ENCODE measurements at regions not wholly inside any gene's neighbourhood (a gene's known extent, or its start where the extent isn't known, plus 50 kb on each side); places are given as distances from the start of the nearest gene placed in this dataset.

DNA sequence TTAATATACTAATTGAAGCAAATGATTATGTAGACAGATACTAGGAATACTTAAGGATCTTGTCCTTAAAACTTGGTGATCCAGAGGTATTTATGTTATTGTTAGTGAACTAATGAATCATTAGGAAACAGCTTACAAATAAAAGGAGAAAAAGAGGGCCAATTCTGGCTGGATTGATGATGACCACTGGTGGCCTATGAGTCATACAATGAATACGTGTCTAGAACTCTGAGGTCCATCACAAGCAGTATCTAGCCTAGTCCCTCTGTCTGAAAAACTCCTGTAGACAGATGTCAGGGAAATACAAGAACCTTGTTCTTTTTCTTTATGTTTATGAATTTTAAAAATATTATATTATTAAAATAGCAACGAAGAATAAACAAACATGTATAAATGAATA, 51.7 kb upstream of the RTL1 start:
- no peak for DNase-seq (ENCODE audit: low spot score)

DNA sequence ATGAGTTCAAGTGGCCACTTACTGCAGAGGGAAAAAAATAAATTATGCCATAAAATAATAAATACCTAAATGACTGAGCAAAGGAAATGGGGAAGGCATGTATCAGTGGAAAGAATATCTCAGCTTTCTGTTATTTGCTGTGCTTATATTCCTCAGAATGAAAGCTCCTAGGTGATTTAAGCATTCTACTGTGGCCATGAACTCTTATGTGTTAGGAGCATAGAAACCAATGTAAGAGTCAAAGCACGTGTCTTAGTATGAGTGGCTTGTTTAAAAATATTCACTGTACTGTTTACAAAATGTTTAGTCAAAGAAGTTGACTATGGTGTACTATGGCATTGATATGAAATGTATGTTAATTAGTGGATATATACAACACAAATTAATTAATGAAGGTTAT, 59.0 kb upstream of the RTL1 start:
- no peak for DNase-seq (ENCODE audit: low spot score)

DNA sequence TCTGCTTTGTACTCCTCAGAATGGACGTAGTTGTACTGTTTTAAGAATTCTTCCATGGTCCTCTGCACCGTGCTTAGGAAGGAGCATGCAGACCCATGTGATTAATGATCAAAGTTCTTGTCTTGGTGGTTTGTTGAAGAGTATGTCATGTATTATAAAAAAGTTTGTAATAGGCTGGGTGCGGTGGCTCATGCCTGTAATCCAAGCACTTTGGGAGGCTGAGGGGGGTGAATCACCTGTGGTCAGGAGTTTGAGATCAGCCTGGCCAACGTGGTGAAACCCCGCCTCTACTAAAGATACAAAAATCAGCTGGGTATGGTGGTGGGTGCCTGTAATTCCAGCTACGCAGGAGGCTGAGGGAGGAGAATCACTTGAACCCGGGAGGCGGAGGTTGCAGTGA, 61.8 kb upstream of the RTL1 start:
- no peak for DNase-seq (ENCODE audit: low spot score)

DNA sequence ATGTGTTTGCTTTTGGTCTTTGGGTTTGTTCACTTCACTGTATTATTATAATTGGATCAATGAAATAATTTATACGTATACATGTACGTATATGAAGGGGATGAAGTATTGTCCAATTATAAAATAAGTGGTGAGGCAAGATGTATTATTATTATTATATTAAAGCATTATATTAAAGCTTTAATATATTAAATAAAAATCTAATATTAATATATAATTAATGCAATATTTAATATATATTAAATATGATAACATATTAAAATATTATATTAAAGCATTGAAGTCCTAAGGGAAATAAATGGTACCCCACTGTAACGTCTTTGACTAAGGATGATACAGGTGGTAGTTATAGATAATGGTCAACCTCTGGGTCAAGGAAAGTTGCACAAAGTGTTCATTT, 63.7 kb upstream of the RTL1 start:
- no peak for DNase-seq (ENCODE audit: low spot score)

DNA sequence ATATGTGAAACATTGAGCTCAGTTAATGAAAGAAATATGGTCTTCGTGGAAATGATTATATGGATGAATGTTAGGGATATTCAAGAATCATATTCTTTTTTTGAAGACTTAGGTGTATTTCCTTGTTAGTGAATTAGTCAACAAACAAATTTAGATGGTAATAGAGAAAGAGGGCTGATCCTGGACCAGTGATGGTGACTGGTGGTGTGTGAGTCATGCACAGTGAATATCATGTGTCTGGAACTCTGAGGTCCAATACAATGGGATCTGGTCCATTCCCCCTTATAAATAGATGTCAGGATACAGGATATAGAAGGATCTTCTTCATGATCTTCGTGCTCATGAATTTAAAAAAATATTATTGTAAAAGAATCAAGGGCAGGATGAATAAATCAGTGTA, 64.4 kb upstream of the RTL1 start:
- DNase-seq (ENCODE audit: low spot score): no peak

DNA sequence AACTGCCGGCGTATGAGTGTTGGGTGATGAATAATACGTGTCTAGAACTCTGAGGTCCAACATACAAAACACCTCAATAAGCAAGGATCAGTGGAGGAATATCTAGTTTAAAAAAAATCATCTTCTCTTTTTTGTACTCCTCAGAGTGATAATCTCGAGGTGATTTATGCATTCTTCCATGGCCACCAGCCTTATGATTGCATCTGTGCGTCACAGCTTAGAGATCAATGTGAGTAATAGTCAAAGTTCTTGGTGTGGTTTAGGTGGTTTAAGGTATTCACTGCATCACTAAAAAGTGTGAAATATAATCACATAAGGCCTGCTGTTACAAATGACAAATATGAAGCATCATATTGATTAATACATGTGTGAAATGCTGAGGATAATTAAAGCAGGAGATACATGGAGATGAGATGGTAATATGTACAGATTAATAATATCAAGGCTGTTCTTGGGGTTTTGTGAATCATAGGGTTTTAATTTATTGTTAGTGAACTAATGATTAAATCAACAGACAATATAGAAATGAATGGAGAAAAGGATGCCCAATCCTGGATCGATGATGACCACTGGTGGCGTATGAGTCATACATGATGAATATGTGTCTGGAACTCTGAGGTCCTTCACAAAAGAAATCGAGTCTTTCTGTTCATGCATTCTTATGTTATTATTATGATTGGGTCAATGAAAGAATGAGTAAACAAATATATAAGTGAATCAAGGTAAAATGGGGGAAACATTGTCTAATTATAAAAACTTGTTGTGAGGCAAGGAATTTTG, 68.8 kb upstream of the RTL1 start:
- no peak for DNase-seq (ENCODE audit: low spot score)

DNA sequence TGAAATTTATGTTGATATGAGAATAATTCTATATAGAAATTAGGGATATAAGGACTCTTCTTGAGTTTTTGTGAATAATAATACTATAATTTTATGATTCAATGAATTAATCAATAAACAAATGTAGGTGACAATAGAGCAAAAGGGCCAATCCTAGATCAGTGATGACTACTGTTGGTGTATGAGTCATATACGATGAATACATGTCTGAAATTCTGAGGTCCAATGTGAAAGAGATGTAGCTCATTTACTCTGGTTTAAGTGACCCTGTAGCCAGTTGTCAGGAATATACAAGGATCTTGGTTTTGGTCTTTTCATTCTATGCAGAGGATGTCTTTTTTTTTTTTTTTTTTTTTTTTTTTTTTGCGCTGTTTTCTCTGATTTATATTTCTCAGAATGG, 72.1 kb upstream of the RTL1 start:
- no peak for DNase-seq (ENCODE audit: low spot score)

DNA sequence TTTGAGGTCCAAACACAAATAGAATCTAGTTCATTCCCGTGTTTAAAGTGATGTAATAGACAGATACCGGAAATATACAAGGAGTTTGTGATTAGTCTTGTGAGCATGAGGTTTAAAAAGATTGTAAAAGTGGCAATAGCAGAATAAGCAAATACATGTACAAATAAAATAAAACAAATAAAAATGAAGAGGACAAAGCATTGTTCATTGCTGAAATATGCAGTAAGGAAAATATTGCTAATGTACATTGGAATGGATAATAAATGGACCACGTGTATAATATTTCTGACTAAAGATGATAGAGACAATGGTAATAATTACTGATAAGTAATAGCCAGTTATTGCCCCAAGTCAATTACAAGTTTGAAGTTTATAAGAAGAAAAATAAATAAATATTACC, 75.6 kb upstream of the RTL1 start:
- DNase-seq (ENCODE audit: low spot score): no peak

DNA sequence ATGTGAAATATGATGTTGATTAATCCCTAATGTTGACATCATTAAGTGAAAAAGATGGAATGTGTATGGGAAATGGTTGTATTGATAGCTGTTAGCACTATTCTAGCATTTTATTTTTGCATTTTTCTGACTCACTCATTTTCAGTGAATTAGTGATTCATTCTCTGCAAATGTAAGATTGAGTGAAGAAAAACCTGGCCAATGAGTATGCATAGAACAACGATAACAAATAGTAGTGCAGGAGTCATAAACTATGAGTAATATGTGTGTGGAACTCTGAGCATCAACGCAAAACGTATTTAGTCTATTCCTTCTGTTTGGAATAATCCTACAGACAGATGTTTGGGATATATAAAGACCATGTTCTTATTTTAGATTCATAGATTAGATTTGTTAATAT, 76.3 kb upstream of the RTL1 start:
- no peak for DNase-seq (ENCODE audit: low spot score)

DNA sequence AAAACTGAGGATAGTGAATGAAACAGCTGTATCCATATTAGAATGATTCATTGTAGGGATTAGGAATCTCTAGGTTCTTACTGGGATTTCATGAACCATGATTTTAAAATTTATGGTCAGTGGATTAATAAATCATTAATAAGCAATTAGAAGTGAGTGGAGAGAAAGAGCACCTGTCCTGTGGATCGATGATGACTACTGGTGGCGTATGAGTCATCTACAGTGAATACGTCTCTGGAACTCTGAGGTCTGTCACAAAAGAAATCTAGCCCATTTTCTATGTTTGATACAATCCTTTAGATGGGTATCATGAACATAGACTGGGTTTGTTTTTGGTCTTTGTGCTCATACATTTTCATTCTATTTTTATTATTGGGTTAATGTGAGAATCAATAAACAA, 77.3 kb upstream of the RTL1 start:
- DNase-seq (ENCODE audit: low spot score): no peak

DNA sequence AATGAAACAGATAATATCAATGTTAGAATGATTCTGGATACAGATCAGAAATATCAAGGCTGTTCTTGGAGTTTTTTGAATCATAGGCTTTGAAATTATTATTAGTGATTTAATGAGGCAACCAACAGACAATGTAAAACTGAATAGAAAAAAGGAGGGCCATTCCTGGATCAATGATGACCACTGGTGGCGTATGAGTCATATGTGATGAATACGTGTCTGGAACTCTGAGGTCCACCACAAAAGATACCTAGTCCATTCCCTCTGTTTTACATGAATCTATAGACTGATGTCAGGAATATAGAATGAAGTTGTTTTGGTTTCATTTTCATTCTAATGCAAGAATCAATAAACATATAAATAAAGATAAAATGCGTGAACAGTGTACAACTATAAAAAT, 78.3 kb upstream of the RTL1 start:
- no peak for DNase-seq (ENCODE audit: low spot score)

DNA sequence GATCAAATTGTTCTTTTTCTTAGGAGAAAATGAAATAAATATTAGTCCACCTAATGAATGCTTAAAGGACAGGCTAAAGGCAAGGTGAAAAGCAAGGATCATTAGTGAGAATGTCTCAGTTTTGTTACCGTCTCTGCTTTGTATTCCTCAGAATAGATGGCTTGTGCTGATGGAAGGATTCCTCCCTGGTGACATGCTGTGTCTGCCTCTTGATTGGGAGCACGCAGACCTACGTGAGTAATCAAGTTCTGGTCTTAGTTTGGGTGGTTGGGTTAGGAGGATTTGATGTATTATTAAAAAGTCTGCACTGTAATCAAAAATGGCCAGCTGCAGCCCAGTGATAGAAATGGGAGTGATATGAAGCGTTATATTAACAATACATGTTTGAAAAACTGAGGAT, 78.8 kb upstream of the RTL1 start:
- no peak for DNase-seq (ENCODE audit: low spot score)

DNA sequence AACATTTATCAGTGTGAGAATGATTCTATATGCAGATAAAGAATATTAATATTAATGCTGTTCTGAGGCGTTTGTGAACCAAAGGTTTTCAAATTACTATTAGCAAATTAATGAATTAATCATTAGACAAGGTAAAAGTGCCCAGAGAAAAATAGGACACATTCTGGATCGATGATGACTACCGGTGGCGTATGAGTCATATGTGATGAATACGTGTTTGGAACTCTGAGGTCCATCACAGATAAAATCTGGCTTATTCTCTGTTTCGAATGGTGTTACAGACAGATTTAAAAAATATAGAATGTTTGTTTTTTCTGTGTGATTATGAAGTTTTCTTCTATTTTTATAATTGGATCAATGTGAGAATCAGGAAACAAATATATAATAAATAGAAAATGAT, 79.2 kb upstream of the RTL1 start:
- DNase-seq (ENCODE audit: low spot score): no peak

DNA sequence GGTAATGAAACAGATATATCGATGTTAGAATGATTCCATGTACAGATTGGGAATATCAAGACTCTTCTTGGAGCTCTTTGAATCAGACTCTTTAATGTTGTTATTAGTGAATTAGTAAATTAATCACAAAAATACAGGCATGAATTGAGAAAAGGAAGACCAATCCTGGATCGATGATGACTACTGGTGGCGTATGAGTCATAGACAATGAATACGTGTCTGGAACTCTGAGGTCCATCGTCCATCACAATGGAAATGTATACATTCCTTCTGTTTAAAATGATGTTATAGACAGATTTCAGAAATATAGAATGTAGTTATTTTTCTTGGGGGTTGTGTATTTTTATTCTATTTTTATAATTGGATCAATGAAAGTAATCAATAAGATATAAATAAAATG, 80.2 kb upstream of the RTL1 start:
- DNase-seq (ENCODE audit: low spot score): no peak

DNA sequence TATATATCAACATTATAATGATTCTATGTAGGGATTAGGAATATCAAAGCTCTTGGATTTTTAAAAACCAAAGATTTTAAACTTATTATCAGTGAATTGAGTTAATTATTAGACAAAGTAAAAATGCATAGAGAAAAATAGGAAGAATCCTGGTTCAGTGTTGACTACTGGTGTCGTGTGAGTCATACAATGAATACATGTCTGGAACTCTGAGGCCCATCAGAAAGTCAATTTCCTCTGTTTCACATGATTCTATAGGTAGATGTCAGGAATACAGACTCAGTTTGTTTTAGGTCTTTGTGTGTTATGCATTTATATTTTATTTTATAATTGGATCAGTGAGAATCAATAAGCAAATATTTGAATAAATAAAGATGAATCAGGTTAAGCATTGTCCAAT, 84.5 kb upstream of the RTL1 start:
- DNase-seq (ENCODE audit: low spot score): no peak

DNA sequence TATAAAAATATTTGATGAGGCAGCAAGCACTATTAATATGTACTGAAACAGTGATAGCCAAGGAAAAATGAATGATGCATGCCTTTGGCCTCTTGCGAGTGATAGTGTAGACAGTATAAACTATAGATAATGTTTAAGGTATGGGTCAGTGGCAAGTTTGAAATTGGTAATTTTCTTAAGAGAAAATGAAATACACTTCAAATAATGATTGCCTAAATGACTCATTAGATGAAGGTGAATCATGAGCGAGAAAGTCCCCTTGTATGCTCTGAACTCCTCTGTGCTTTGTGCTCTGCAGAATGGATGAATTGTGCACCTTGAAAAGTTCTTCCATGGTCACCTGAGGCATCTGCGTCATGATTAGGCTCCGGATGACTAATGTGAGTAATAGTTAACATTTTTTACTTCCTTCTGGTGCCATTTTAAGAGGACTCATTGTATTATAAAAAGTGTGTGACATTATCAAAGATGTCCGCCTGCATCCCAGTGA, 84.9 kb upstream of the RTL1 start:
- no peak for DNase-seq (ENCODE audit: low spot score)

DNA sequence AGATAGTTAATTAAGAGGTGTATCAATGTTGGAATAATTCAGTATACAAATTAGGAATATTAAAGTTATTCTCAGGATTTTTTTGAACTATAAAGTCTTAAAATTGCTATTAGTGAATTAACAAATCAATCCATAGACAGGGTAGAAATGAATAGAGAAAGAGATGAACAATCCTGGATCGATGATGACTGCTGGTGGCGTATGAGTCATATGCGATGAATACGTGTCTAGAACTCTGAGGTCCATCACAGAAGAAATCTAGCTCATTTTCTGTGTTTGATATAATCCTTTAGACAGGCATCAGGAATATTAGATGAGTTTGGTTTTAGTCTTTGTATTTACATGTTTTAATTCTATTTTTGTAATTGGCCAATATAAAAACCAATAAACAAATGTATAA, 85.4 kb upstream of the RTL1 start:
- no peak for DNase-seq (ENCODE audit: low spot score)

DNA sequence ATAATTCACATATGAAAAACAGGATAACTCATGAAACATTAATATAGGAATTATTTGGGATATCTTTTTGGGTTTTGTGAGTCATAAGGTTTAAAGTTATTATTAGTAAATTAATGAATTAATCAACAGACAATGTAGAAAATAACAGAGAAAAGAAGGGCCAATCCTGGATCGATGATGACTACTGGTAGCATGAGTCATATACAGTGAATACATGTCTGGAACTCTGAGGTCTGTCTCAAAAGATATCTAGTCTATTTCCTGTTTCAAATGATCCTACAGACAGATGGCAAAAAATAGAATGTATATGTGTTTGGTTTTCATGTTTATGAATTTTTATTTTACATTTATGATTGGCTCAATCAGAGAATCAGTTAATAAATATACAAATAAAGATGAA, 86.4 kb upstream of the RTL1 start:
- no peak for DNase-seq (ENCODE audit: low spot score)

DNA sequence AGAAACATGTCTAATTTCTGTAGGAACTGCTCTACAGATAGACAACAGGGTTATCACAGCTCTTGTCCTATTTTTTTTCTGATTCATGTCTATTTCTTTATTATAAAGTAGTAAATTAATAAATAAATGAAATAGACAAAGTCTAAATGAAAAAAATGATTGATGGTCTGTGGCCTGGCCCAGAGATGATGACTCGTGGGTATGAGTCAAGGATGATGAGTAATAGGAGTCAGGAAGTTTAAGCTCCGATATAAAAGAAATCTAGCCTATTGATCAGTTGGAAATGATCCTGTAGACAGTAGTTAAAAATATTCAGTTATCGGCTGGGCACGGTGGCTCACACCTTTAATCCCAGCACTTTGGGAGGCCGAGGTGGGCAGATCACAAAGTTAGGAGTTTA, 90.6 kb upstream of the RTL1 start:
- DNase-seq (ENCODE audit: low spot score): no peak

DNA sequence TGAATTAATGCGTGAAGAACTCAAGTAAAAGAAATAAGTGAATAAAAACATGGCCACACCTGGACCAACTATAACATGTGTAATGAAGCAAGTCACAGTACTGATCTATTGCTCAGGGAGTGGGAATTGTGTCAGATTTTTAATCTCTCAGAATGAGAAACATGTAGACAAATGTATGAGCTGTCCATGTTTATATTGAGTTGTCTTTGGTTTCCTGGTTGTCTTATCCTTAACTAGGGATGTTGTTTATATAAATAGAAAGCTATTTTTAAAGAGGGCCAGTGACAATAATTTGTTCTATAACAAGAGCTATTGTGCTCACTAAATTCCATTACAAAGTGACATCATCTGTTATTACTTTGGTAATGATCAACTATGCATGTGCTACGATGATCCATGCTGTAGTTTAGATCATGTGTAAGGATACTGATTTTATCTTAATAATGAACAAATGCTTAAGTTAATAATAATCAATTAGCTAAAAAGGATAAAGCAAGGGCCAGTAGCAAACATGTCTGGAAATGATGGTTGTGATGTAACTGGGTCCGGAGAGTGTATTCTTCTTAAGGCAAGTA, 91.3 kb upstream of the RTL1 start:
- DNase-seq (ENCODE audit: low spot score): no peak

DNA sequence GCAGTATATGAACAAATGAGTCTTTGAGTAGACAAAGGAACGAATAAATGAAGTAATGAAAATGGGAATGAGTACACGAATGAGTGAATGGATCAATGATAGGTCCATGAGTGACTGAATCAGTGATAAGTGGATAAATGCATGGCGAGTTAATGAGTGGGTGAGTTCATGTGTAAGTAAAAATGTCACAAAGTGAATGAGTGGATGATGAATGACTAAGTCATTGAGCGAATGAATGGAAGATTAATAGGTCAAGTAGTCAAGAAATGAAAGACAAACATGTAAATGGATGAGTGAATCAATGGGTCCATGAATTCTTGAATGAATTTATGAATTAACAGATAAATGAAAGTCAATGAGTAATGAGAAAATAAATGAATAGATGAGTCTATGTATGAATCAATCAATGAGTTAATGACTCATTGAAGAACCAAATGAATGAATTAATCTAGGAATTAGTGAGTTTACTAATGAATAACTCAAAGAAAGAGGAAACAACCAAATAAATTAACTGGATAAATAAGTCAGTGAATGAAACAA, 97.3 kb upstream of the RTL1 start:
- no peak for DNase-seq (ENCODE audit: low spot score)

DNA sequence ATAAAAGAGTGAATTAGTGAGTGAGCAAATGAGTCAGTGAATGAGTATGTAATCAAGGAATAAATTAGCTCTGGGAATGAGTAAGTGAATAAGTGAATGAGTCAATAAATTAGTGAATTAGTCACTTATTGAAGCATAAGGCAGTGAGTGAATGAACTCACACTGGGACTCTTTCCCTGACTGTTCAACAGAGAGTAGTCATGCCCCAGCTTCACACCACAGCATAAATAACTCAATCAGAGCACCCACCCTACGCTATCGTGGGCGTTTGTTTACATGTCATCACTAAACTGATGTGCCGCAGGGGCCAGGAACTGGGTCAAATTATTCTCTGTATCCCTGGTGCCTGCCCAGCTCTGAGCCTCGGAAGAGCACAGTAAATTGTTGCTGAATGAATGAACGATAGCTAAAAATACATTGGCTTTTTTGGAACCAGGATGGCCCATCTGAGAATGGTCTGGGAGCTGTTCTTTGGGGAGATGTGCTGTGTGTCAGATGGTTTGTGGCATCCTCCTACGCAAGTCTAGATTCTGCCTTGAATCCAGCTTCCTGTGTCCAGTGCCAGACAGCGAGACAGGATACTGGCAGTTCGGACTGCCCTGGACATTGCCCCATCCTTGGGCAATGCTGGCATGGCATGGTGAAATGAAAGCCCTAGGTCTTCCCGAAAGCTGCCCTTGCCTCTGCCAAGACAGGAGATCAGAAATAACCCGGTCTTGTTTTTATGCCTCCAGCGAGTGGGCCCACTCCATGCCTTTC, 98.0 kb upstream of the RTL1 start:
- DNase-seq (ENCODE audit: low spot score): no peak

DNA sequence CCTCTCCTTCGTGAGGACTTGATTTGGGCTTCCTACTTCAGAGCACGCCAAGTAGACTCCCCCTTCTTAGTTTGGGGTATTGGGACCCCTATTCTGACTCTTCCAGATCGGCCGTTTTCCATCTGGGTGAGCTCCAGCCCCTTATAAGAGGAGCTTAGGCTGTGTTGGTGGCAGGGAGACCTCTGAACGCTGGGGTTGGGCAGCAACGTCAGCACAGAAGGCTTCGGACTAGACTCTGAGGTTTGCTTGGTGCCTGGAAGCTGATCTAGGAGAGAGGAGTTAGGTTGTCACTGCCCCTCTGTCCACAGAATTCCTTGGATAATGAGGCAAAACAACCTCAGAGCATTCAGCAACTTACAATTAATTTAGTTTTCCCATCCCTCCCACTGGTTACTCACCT, 99.2 kb upstream of the RTL1 start:
- no peak for DNase-seq (ENCODE audit: low spot score)

Data from hematopoietic multipotent progenitor cell treated with erythropoietin and hydrocortisone succinate and interleukin-3 and kit ligand, for 17 days (in vitro differentiated cells).